ENCODE measurements at regions not wholly inside any gene's neighbourhood (a gene's known extent, or its start where the extent isn't known, plus 50 kb on each side); places are given as distances from the start of the nearest gene placed in this dataset.

DNA sequence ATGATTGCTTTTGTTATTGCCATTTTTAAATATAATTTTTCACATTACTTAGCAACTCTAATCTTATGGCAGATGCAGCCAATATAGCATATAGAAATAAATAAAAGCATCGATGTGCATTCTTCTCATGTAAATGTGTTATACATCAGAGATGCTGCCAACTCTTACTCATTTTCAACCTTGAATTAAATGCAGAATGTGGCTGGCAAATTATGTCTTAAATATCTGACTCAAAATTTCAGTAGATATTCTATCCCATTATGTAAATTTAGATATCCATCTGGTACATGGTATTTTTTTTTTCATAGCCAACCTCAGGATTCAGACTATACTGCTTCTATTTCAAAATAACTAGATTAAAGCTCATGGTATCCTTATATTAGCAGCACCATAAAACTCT lies 916.7 kb upstream of the TMPRSS15 start:
- TF ChIP-seq YY1 (IDR thresholded peaks at IDR 0.05; ENCODE audit: insufficient read depth, insufficient read length) (no peak), ZNF274 (IDR thresholded peaks at IDR 0.05; ENCODE audit: low read depth, low read length) (no peak), SUZ12 (IDR thresholded peaks at IDR 0.05; ENCODE audit: extremely low read depth, insufficient read depth, insufficient read length) (no peak)

All from NT2/D1 (cell line).